ENCODE measurements at regions not wholly inside any gene's neighbourhood (a gene's known extent, or its start where the extent isn't known, plus 50 kb on each side); places are given as distances from the start of the nearest gene placed in this dataset.

- Histone ChIP-seq H3K18ac (ENCODE audit: insufficient read length, low read depth, low read length) (no peak overlapping the region), H2BK5ac (ENCODE audit: insufficient read length, low read length) (no peak overlapping the region), H3K4me2 (ENCODE audit: insufficient read depth, insufficient read length, low read length) (no peak overlapping the region), H3K9ac (ENCODE audit: extremely low read depth, insufficient read length, low read length) (no peak overlapping the region), H4K5ac (ENCODE audit: insufficient read length, low read depth, low read length) (no peak overlapping the region), H3K27me3 (ENCODE audit: insufficient read depth, low read length) (no peaks in the 10 kb centered on the region), H3K4me1 (ENCODE audit: insufficient read depth, low read length) (no peaks in the 10 kb centered on the region), H4K8ac (replicated peaks; ENCODE audit: insufficient read length, low read depth, low read length) (no peak overlapping the region), H2BK120ac (ENCODE audit: low read depth, low read length, poor library complexity, severe bottlenecking) (no peak overlapping the region), H3K79me1 (ENCODE audit: insufficient read depth, low read depth, low read length, poor library complexity, severe bottlenecking) (no peaks in the 10 kb centered on the region), H4K20me1 (ENCODE audit: control insufficient read depth, insufficient read depth, insufficient read length) (no peaks in the 10 kb centered on the region), H3K27ac (ENCODE audit: insufficient read length, low read depth, low read length) (no peak overlapping the region), H3K23me2 (ENCODE audit: insufficient read length, low read depth, low read length, poor library complexity, severe bottlenecking) (no peaks in the 10 kb centered on the region), H2BK20ac (ENCODE audit: low read depth, low read length, poor library complexity, severe bottlenecking) (no peak overlapping the region), H3K4ac (ENCODE audit: low read depth, low read length) (no peak overlapping the region), H2AFZ (ENCODE audit: low read length) (no peak overlapping the region), H3T11ph (ENCODE audit: low read length) (no peak overlapping the region), H3K14ac (ENCODE audit: insufficient read depth, low read length) (no peak overlapping the region), H2BK12ac (ENCODE audit: insufficient read length, low read depth, low read length) (no peak overlapping the region), H2BK15ac (ENCODE audit: low read depth, low read length) (no peak overlapping the region), H2AK5ac (ENCODE audit: insufficient read length, low read length) (no peak overlapping the region), H3K79me2 (ENCODE audit: insufficient read depth, low read length) (no peaks in the 10 kb centered on the region), H3K23ac (ENCODE audit: insufficient read length, low read depth, low read length) (no peak overlapping the region), H3K56ac (ENCODE audit: insufficient read length, low read depth, low read length) (no peak overlapping the region), H4K91ac (ENCODE audit: insufficient read length, low read depth, low read length) (no peak overlapping the region), H3K9me3 (ENCODE audit: control insufficient read depth, low read depth, low read length) (no peaks in the 10 kb centered on the region)
- no peak for DNase-seq
- TF ChIP-seq CTCF (conservative IDR thresholded peaks at IDR 0.05): no peak
- Mint-ChIP-seq H3K9me3 (peaks cover 10 to 15% of the 10 kb centered on the region in 2 experiments), H3K27me3 (ENCODE audit: low read depth) (no peaks in the 10 kb centered on the region), H3K4me3 (no peak overlapping the region), H3K36me3 (ENCODE audit: insufficient read depth in 1 of 3, low read depth in 3 of 3) (peaks cover 6 to 8% (median 8%) of the 10 kb centered on the region in 3 experiments; a peak in 6 of 7 replicates), H3K4me1 (peaks cover 0 to 4% of the 10 kb centered on the region in 2 experiments; a peak in 1 of 4 replicates), H3K27ac (no peak overlapping the region)
- no CpG with 5 or more reads among the region's 3 CpGs for WGBS (ENCODE audit: extremely low coverage, insufficient read length, low lambda C conversion rate)
These were observed 200.9 kb upstream of the TMTC4 start for GRCh38 chr13:100875392-100876043.

Measured in H9 (cell line).